ENCODE measurements at regions not wholly inside any gene's neighbourhood (a gene's known extent, or its start where the extent isn't known, plus 50 kb on each side); places are given as distances from the start of the nearest gene placed in this dataset.

GRCh38 chr7:95715274-95715673, 57.1 kb upstream of the DYNC1I1 start:
- no peak for TF ChIP-seq CTCF (IDR thresholded peaks at IDR 0.05)
- no peak for TF ChIP-seq EP300 (IDR thresholded peaks at IDR 0.05)

Data from ovary (tissue), 3 donors.